Type B pancreatic cell (in vitro differentiated cells): ENCODE measurements at regions not wholly inside any gene's neighbourhood (a gene's known extent, or its start where the extent isn't known, plus 50 kb on each side); places are given as distances from the start of the nearest gene placed in this dataset.

ENCODE experiments used
- DNase-seq: peaks from one replicate; pipeline ENCODE4 v3.0.0; 2021; ENCODE audit warnings: mixed read lengths; ENCODE audit not compliant: unreplicated experiment; ENCODE audit errors: extremely low spot score
- H3K27ac Mint-ChIP-seq: 2 replicates; pipeline ENCODE4 v1.8.0; 2021; ENCODE audit warnings: mild to moderate bottlenecking, mixed read lengths
- H3K27me3 Mint-ChIP-seq: 2 replicates; pipeline ENCODE4 v1.8.0; 2021; ENCODE audit warnings: mixed read lengths
- H3K36me3 Mint-ChIP-seq: 2 replicates; pipeline ENCODE4 v1.8.0; 2021; ENCODE audit warnings: mixed read lengths
- H3K4me1 Mint-ChIP-seq: one replicate; pipeline ENCODE4 v1.8.0; 2021; ENCODE audit warnings: mixed read lengths; ENCODE audit not compliant: unreplicated experiment
- H3K4me3 Mint-ChIP-seq: 2 replicates; pipeline ENCODE4 v1.8.0; 2021; ENCODE audit warnings: mild to moderate bottlenecking, mixed read lengths
- H3K9me3 Mint-ChIP-seq: 2 replicates; pipeline ENCODE4 v1.8.0; 2021; ENCODE audit warnings: mixed read lengths
- TF ChIP-seq, protein P1 (sequence below): fragments of 200-600 bp; sonication (generic); conservative IDR thresholded peaks from 2 replicates; pipeline ENCODE4 v1.5.0; 2021; ENCODE audit warnings: antibody characterized with exemption, mild to moderate bottlenecking

DNA sequence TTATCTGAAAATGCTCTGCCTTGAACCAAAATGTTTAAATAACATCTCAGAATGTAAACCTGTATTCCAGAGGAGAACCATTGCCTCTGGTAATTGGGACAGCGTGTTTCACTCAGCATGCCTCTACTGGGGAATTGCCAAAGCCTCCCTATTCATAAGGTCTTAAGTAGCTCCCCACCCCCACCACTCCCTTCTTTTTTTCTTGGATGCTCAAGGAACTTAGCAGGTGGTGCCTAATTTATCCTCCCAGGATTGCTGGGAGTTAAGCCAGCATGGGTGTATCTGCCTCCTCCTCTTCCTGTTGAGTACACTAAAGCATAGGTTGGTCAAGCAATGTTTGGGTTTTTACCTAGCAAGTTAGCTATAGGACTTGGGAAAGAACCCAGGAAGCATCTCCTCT, 220.2 kb downstream of the DMAC1 start:
- Mint-ChIP-seq H3K27ac (no peak overlapping the region), H3K27me3 (peaks cover 3% of the 10 kb centered on the region), H3K36me3 (no peaks in the 10 kb centered on the region), H3K4me3 (no peak overlapping the region), H3K4me1 (peaks cover 4% of the 10 kb centered on the region), H3K9me3 (peaks cover 13% of the 10 kb centered on the region)
- TF ChIP-seq, protein P1, sequence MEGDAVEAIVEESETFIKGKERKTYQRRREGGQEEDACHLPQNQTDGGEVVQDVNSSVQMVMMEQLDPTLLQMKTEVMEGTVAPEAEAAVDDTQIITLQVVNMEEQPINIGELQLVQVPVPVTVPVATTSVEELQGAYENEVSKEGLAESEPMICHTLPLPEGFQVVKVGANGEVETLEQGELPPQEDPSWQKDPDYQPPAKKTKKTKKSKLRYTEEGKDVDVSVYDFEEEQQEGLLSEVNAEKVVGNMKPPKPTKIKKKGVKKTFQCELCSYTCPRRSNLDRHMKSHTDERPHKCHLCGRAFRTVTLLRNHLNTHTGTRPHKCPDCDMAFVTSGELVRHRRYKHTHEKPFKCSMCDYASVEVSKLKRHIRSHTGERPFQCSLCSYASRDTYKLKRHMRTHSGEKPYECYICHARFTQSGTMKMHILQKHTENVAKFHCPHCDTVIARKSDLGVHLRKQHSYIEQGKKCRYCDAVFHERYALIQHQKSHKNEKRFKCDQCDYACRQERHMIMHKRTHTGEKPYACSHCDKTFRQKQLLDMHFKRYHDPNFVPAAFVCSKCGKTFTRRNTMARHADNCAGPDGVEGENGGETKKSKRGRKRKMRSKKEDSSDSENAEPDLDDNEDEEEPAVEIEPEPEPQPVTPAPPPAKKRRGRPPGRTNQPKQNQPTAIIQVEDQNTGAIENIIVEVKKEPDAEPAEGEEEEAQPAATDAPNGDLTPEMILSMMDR: no peak
- no peak for DNase-seq

DNA sequence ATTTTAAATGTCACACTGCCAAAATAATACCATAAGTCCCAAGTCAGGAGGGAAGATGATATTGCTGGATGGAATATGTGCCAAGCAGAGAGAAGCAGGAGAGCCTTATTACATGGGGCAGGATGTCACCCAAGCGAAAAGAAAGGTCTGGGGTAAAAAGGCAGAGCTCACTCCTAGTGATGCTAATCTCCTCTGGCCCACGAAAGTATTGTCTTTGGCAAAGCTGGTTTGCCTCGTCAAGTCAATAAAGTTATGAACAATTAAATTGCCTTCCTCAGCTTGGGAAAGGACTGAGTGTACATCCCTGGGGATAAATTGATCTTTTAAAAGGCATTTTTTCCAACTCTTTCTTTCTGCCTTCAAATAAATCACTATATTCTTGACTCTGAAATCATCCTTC, 220.6 kb downstream of the DMAC1 start:
- no peak overlapping the region for H3K4me3 Mint-ChIP-seq
- H3K27ac Mint-ChIP-seq: no peak overlapping the region
- H3K36me3 Mint-ChIP-seq: no peaks in the 10 kb centered on the region
- peaks cover 13% of the 10 kb centered on the region for H3K9me3 Mint-ChIP-seq
- peaks cover 4% of the 10 kb centered on the region for H3K4me1 Mint-ChIP-seq
- DNase-seq: no peak
- peaks cover 3% of the 10 kb centered on the region for H3K27me3 Mint-ChIP-seq
- TF ChIP-seq, protein P1: no peak

DNA sequence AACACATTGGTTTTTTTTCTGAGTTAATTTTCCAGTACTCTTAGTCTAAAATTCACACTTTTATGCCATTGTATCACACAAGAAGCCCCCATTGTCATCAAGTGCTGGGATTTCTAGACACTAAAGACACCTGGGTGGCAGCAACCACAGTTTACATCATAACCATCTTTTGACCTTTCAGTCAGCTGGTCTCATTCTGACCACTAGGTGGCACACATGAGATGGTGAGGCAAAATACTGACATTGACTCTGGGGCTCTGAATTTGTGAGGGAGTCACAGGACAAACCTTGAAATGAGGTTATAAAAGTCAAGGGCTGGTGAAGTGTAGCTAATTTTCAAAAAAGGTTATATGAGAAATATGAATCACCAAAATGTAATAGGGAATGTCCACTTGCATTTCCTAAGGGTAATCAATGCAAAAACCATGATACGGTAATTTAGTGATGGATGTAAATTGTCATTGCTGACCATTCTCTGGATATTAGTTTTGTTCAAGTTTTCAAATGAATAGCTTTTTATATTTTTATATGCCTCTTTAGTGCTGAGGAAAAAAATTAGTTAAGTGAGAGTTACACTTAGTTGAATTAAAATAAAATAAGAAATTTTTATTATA, 229.4 kb downstream of the DMAC1 start:
- Mint-ChIP-seq H3K4me1 (no peaks in the 10 kb centered on the region), H3K4me3 (no peak overlapping the region), H3K27ac (no peak overlapping the region), H3K9me3 (peaks cover 4% of the 10 kb centered on the region), H3K27me3 (peaks cover 7% of the 10 kb centered on the region), H3K36me3 (no peaks in the 10 kb centered on the region)
- TF ChIP-seq, protein P1: peak; percentile 90
- no peak for DNase-seq

DNA sequence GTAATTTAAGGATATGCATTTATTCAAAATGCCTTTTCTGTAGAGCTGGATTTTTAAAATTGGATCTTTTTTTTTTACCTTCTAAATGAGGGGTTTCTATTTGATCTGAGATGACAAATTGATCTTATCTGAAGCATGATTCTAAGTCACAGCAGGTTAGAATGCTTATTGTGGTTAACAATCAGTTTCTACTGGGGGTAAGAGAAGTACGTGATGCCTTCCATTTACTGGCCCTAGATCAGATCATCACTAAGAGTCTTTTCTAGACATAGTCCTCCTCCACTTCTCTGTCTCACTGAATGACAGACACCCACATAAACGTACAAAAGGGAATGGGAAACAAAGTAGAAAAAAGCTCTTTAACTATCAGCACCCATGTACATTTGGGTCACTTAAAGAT, 231.9 kb downstream of the DMAC1 start:
- Mint-ChIP-seq H3K27me3 (peaks cover 7% of the 10 kb centered on the region), H3K4me1 (no peaks in the 10 kb centered on the region), H3K9me3 (peaks cover 4% of the 10 kb centered on the region), H3K27ac (no peak overlapping the region), H3K4me3 (no peak overlapping the region), H3K36me3 (no peaks in the 10 kb centered on the region)
- no peak for DNase-seq
- TF ChIP-seq, protein P1: no peak

DNA sequence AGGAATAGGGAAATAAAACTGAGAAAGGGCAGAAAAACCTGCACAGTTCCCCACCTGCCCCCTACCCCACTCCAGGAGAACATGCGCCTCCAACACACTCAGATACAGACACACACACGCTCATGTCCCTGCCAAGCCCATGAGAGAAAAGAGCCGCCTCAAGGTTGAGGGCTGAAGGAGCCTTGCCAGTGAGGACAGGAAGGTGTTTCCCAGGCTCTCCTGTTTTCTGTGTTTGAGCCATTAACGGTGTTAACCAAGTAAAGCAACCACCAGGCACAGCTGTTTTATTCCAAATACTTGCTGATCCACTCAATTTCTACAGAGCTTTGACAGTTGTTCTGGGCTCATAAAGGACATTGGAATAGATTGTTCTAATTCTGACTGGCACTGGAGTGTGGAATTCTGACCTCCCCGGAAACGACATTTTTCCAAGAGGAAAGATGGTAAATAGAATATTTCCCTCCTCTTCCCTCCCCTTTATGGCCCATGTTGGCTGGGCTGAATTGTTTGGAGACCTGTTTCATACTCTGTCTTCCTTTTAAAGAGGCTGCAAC, 238.0 kb downstream of the DMAC1 start:
- TF ChIP-seq, protein P1: no peak
- H3K27ac Mint-ChIP-seq: no peak overlapping the region
- H3K4me3 Mint-ChIP-seq: no peak overlapping the region
- H3K4me1 Mint-ChIP-seq: peaks cover 15% of the 10 kb centered on the region
- peaks cover 8% of the 10 kb centered on the region for H3K9me3 Mint-ChIP-seq
- H3K27me3 Mint-ChIP-seq: no peaks in the 10 kb centered on the region
- DNase-seq: no peak
- H3K36me3 Mint-ChIP-seq: no peaks in the 10 kb centered on the region
